ENCODE measurements at regions not wholly inside any gene's neighbourhood (a gene's known extent, or its start where the extent isn't known, plus 50 kb on each side); places are given as distances from the start of the nearest gene placed in this dataset.

GRCh38 chr6:126464245-126464644, 124.3 kb downstream of the CENPW start:
- no peak overlapping the region for H3K9ac ChIP-seq (ENCODE audit: control insufficient read depth, insufficient read depth, low read length)
- H3K4me1 ChIP-seq (ENCODE audit: control insufficient read depth, insufficient read depth, low read length): no peaks in the 10 kb centered on the region
- H3K4me3 ChIP-seq: no peak overlapping the region
- no peaks in the 10 kb centered on the region for H3K27me3 ChIP-seq (replicated peaks in 1 of 2; ENCODE audit: control insufficient read depth in 2 of 2, insufficient read depth in 2 of 2, low read length in 1 of 2)
- ChIA-PET CTCF (interaction anchor here (0.9 kb wide), 1 partner anchor 231 kb away, joined by 3 read pairs; no protein-coding TSS in a partner anchor), RAD21 (ENCODE audit: unreplicated experiment) (no interaction called here), POLR2A (no interaction called here), SMC1A (ENCODE audit: uncharacterized antibody, unreplicated experiment) (no interaction called here)
- H3K4me2 ChIP-seq (ENCODE audit: control insufficient read depth, insufficient read depth): no peak overlapping the region
- no peak for DNase-seq (ENCODE audit: low read depth, low spot score)
- no TSS peak for BruUV-seq (replicated peaks)
- no peak overlapping the region for H3K27ac ChIP-seq (ENCODE audit: control insufficient read depth, insufficient read depth)
- intact Hi-C loops (cut with micrococcal nuclease; ENCODE audit: unreplicated experiment): no loop called here
- no peak for TF ChIP-seq PAX8 (IDR thresholded peaks at IDR 0.05)
- TF ChIP-seq MTA2 (IDR thresholded peaks at IDR 0.05; ENCODE audit: low read depth): no peak
- TF ChIP-seq NR2C1 (IDR thresholded peaks at IDR 0.05): no peak
- TF ChIP-seq BCL11A (IDR thresholded peaks at IDR 0.05; ENCODE audit: low read depth, low read length): no peak
- no peak for TF ChIP-seq MEF2B (IDR thresholded peaks at IDR 0.05; ENCODE audit: partially characterized antibody, poor library complexity, severe bottlenecking)
- TF ChIP-seq EP300 (IDR thresholded peaks at IDR 0.05; ENCODE audit: borderline replicate concordance in 1 of 2, control insufficient read depth in 1 of 2, low read depth in 2 of 2, low read length in 2 of 2): no peak
- no peak for TF ChIP-seq ATF3 (IDR thresholded peaks at IDR 0.05; ENCODE audit: borderline replicate concordance, extremely low read depth, low read depth, low read length)
- no peak for TF ChIP-seq GABPA (IDR thresholded peaks at IDR 0.05; ENCODE audit: low read depth)
- TF ChIP-seq EED (IDR thresholded peaks at IDR 0.05; ENCODE audit: low read depth): no peak
- no peak for TF ChIP-seq SIX5 (IDR thresholded peaks at IDR 0.05; ENCODE audit: low read depth, low read length, severe bottlenecking)
- TF ChIP-seq RAD21 (IDR thresholded peaks at IDR 0.05; ENCODE audit: insufficient read depth, low read depth, low read length): no peak
- no peak for TF ChIP-seq ATF2 (IDR thresholded peaks at IDR 0.05; ENCODE audit: low read length)
- TF ChIP-seq ZZZ3 (IDR thresholded peaks at IDR 0.05; ENCODE audit: control insufficient read depth, insufficient read length, low read depth): no peak
- TF ChIP-seq IKZF1 (conservative IDR thresholded peaks at IDR 0.05): no peak
- no peak for TF ChIP-seq PAX5 (IDR thresholded peaks at IDR 0.05; ENCODE audit: borderline replicate concordance, low read depth, low read length)
- H2AFZ ChIP-seq (ENCODE audit: control insufficient read depth, low read depth, low read length): no peak overlapping the region
- FAIRE-seq: no peak
- H3K36me3 ChIP-seq (ENCODE audit: control insufficient read depth in 2 of 2, insufficient read depth in 2 of 2, low read length in 1 of 2): no peaks in the 10 kb centered on the region
- in situ Hi-C loops (cut with MboI): no loop called here
- ATAC-seq: no peak
- no peaks in the 10 kb centered on the region for H3K79me2 ChIP-seq (ENCODE audit: control insufficient read depth, insufficient read depth, low read length)
- H4K20me1 ChIP-seq (ENCODE audit: control insufficient read depth, insufficient read depth): no peaks in the 10 kb centered on the region
- H3K9me3 ChIP-seq (replicated peaks; ENCODE audit: control insufficient read depth, insufficient read depth, low read length): no peaks in the 10 kb centered on the region; the same call in 2 of the 3 replicates
- 0% methylated on average over 1 of the region's 1 CpG for WGBS (ENCODE audit: insufficient coverage, insufficient replicate concordance, low lambda C conversion rate, missing lambda C conversion rate)

Measured in GM12878 (cell line).